GM21360 (cell line): ENCODE measurements at regions not wholly inside any gene's neighbourhood (a gene's known extent, or its start where the extent isn't known, plus 50 kb on each side); places are given as distances from the start of the nearest gene placed in this dataset.
"Not testable (repeated sequence)": the region's sequence is repeated elsewhere in the genome, so short reads cannot be mapped to it uniquely, and the experiment has no call there.

Experiments used
- ATAC-seq: cut with Tn5 transposase; IDR thresholded peaks from one replicate; pipeline ENCODE4 v1.9.1; 2021; ENCODE audit warnings: mild to moderate bottlenecking, moderate library complexity; ENCODE audit not compliant: unreplicated experiment

DNA sequence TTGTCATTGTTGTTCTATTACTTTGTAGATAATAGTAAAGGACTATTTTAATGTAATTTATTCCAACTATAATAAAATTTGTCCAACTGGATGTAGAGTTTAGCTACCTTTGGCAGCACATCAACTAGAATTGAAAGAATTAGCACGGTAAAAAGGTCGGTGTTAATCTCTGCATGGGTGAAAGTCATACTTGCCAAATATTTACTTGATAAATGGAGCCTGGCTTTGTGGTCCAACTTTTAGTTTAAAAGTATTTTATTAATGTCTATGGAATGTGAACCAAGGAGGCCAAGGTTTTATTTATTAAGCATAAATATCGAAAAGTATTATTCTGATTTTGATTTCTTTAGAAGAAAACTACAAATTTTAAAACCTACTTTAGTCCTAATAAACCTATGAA is 1389.0 kb downstream of the PCDH9 start:
- no peak for ATAC-seq

- ATAC-seq: no peak
These were observed 1394.1 kb downstream of the PCDH9 start for GRCh38 chr13:65836066-65836465.

- ATAC-seq: no peak
These were observed 1395.2 kb downstream of the PCDH9 start for GRCh38 chr13:65834897-65835296.

DNA sequence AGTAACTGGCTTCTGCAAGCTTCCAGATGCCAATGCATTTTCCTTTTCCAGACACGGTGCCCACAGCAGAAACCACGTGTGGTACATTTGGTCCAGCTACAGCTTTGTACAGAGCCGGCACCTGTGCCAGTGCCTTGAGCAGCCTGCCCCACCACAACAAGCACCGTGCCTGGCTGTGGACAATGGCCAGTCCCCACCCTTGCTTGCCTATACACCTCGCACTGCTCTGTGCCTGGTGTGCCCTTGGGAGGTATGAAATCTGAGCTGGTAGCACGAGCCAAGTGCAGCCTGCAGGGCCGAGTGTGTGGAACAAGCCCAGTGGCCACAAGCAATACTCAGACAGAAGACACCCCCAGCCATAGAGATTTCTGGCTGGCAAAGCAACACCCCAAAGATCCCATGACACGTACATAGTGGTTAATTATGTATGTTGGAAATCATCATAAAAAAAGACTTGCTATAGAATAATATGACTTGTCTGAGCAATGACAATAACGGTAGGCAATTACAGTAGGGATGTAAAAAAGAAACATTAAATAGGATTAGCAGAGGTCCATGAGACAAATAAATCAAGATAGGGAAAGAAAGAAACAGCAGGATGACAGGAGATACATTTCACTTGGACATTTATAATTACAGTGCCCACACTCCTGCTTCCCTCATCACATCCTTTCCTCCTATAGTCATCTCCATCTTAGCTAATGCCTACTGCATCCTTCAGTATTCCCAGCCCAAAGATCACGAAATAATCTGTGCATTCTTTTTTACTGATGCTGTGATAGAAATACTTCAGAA is 1399.5 kb downstream of the PCDH9 start:
- no peak for ATAC-seq

DNA sequence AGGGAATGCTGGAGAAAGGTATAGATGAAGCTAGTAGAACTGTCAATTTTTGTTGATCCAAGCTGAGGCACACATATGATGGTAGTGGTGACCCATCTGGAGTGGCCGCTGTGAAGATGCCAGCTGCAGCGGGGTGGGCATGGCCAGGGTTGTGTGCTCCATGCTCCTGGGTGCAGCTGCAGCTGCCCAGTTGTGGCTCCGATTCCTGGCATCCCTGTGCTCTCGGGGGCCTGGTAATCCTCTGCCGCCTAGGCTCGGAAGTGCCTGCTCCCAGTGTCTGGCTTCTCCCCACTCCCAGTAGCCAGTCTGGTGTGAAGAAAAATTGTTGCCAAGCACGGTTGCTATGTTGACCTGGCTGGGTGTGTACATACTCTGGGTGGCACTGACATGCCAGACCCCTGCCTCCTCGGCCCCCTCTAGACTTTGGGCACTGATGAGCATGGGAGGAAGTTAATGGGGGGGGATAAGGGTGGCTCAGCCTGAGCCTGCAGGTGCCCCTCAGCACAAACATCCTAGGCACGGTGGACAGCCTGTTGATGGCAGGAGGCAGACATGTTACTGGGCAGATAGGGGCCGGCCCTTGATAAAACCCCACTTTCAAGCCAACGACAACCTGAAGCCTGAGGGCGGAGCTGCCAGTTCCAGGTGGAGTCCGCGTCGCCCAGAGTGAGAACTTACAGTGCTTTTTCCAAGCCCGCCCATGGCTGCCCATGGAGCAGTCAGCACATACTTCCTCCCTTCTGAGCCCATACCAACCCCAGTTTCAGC is 1400.7 kb downstream of the PCDH9 start:
- no peak for ATAC-seq

DNA sequence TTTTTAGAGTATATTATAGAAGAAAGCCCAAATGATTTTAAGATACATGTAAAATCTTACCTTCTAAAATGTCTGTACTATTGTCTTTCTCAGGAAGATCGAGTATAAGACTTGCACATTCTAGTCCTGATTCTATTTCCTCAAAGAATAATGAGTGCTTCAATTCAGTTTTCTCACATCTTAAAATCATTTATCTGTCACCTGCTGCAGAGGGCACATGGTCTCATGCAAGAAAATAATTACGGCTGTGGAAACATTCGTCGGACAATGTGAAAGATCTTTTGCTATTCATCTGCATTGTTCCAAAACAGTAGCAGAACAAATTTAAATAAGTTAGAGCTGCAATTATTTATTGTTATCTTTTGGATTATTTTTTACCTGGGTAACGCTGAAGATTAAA is 1403.5 kb downstream of the PCDH9 start:
- no peak for ATAC-seq

DNA sequence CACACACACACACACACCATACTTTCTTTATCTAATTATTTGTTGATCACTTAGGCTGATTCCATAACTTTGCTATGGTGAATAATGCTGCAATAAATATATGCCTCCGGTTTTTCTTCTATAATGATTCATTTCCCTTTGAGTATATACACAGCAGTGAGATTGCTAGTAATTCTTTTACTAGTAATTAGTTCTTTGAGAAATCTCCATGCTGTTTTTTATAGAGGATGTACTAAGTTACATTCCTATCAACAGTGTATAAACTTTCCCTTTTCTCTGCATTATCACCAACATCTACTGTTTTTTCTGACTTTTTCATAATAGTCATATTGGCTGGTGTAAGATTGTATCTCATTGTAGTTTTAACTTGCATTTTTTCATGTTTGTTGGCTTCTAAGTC is 1405.1 kb downstream of the PCDH9 start:
- ATAC-seq: no peak

GRCh38 chr13:65808061-65808460 is 1422.1 kb downstream of the PCDH9 start:
- no peak for ATAC-seq

- ATAC-seq: no peak
These were observed 1426.4 kb downstream of the PCDH9 start for GRCh38 chr13:65803530-65804392.

- no peak for ATAC-seq
These were observed 1440.3 kb downstream of the PCDH9 start for GRCh38 chr13:65789815-65790214.

DNA sequence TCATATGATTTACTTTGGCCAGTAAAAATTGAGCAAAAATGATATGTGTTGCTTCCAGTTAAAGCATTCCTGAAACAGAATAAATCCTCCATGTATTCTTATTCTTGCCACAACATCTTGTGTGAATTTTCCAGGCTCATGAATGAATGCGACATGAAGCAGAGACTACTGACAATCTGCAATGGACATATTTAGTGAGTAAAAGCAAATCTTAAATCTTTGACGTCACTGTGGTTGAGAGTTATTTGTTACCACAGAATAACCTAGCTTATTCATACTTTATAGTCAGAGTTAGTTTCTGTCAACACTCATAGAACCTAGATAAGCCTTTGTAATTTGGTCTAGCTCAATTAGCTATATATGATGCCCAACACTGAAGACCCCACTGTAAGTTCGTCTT is 1443.1 kb downstream of the PCDH9 start:
- ATAC-seq: no peak

DNA sequence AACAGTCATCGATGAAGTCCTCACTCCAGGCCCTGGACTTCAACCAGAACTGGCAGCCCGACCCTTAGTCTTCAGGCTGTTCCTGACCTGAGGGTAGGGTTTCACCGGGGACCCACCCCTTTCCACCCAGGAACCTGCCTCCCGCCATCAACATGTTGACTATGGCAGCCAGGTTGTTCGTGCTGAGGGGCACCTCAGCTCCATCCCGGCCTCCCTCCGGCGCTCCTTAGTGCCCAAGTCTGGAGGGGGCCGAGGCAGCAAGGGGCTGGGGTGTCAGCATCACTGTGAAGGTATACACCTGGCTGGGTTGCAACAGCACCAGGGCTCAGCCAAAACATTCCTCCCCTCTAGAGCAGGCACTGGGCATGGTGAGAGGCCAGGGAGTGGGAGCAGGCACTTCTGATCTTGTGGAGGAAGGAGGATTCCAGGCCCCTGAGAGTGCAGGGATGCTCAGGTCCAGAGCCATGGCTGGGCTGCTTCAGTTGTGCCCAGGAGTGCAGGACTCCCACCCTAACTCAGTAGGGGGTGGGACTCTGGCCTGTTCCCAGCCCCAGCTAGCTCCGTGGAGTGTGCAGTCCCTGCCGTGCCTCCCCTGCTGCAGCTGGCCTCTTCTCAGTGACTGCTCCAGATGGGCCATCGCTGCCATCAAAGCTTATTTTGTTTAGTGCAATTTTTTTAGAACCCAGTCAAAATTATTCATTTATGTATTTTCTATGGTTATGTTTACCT is 1445.9 kb downstream of the PCDH9 start:
- ATAC-seq: no peak

GRCh38 chr13:65783383-65783782 is 1446.8 kb downstream of the PCDH9 start:
- no peak for ATAC-seq

DNA sequence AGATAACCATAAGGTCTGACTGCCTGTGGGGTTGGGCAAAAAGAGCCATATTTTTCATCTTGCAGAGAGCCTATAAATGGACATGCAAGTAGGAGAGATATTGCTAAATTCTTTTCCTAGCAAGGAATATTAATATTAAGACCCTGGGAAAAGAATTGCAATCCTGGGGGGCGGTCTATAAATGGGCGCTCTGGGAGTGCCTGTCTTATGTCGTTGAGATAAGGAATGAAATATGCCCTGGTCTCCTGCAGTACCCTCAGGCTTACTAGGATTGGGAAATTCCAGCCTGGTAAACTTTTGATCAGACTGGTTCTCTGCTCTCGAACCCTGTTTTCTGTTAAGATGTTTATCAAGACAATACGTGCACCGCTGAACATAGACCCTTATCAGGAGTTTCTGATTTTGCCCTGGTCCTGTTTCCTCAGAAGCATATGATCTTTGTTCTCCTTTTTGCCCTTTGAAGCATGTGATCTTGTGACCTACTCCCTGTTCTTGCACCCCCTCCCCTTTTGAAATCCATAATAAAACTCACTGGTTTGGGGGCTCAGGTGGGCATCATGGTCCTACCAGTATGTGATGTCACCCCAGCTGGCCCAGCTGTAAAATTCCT is 1458.3 kb downstream of the PCDH9 start:
- ATAC-seq: not testable (repeated sequence)

- ATAC-seq: no peak
These were observed 1461.6 kb downstream of the PCDH9 start for GRCh38 chr13:65768545-65768944.

DNA sequence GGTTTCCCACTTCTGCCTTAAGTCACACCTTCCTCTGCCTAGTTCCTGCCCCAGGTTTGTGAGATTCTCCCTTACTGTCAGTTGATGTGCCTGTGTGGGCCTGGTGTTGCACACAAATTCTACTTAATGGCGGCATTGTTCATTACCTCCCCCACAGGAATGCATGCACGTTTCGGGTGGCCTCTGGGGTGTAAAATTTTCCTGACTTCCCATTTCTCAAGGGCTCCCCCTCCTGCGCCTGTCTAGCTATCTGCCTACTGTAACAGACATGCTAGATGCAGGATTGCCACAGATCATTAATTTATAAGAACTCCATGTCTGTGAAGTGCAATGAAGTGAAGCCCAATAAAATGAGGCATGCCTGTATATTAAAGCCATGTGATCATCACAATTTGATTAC is 1466.3 kb downstream of the PCDH9 start:
- ATAC-seq: no peak

DNA sequence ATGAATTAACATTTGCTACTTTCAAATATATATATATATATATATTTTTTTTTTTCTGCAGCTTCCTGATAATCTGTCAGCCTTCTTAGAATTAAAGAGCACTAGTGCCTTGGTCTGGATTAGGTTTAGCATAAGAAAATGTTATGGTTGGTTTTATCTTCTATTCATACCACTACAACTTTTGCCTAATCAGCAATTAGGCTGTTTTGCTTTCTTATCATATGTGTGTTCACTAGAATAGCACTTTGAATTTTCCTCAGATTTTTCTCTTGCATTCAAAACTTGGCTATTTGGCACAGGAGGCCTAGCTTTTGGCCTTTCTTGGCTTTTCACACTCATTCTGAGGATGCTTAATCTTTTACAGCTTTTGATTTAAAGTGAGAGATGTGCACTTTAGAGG is 1468.1 kb downstream of the PCDH9 start:
- ATAC-seq: no peak

- ATAC-seq: no peak
These were observed 1474.0 kb downstream of the PCDH9 start for GRCh38 chr13:65756071-65756671.

GRCh38 chr13:65748227-65748626 is 1481.9 kb downstream of the PCDH9 start:
- ATAC-seq: no peak

DNA sequence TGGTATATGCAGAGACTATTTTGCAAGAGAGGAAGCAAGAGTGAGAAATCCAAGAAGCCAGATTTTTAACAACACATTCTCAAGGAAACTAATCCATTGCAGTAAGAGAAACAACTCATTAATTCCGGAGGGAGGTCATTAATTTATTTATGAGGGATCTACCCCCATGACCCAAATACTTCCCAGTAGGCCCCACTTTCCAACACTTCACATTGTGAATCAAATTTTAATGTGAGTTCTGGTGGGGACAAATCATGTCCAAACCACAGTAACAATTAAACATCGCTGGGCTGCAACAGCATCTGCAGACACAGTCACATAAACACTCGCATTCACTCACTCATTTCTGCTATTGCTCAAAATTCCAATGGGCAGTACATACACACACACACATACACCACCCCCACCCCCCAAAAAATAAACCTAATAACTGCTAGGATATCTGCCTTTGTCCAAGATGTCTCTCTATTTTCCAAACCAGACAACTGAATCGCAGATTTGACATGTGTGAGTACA is 1483.7 kb downstream of the PCDH9 start:
- ATAC-seq: no peak
